HCT116 (cell line): ENCODE measurements at regions not wholly inside any gene's neighbourhood (a gene's known extent, or its start where the extent isn't known, plus 50 kb on each side); places are given as distances from the start of the nearest gene placed in this dataset.

Experiments
- ATAC-seq: fragments of 200-7000 bp; cut with Tn5 transposase; 2 replicates; pipeline ENCODE4 v1.9.1; 2020; ENCODE audit warnings: mild to moderate bottlenecking, moderate library complexity
- BruUV-seq: library from RNA; stranded (reverse); fragments of 400-500 nt; replicated peaks from 2 replicates; lab custom pipeline; 2021; lab: Mats Ljungman, UMichigan
- CTCF ChIA-PET: fragments of 300-600 bp; sonication (Branson Sonifier 250); formaldehyde crosslinking; loops from one replicate; lab custom pipeline; 2021; ENCODE audit warnings: antibody characterized with exemption; lab: Charles Lee
- POLR2A ChIA-PET: fragments of 300-600, 350-600 bp; sonication (Branson Sonifier 250); formaldehyde crosslinking; loops from one replicate; lab custom pipeline; 2021; ENCODE audit warnings: antibody characterized with exemption; lab: Charles Lee
- RAD21 ChIA-PET, 2 experiments: fragments of 300-600 bp; sonication (Branson Sonifier 250); formaldehyde crosslinking; loops; one replicate each; lab custom pipeline; 2023; ENCODE audit warnings: low total read pairs in 2 of 2; ENCODE audit not compliant: uncharacterized antibody in 2 of 2, unreplicated experiment in 2 of 2, low non-redundant PET in 1 of 2; lab: Charles Lee
- DNase-seq: peaks from one replicate; pipeline ENCODE4 v3.0.0-alpha.2; 2010; ENCODE audit warnings: low read depth, low spot score
- H2AFZ ChIP-seq: fragments of 200-600 bp; shearing (Covaris generic), sonication (generic); 2 replicates; pipeline ENCODE4 v1.6.1; 2017; ENCODE audit warnings: low read depth, mixed run types, mixed read lengths, antibody characterized with exemption, low read length; ENCODE audit not compliant: poor library complexity, severe bottlenecking
- H3K27ac ChIP-seq: 2 replicates; pipeline ENCODE4 v1.5.1; 2012; ENCODE audit warnings: low read depth, low read length
- H3K27me3 ChIP-seq: fragments of 200-600 bp; sonication (generic); 2 replicates; pipeline ENCODE4 v1.6.1; 2016; ENCODE audit warnings: mixed run types, low read length, mixed read lengths; ENCODE audit not compliant: insufficient read depth
- H3K36me3 ChIP-seq, 2 experiments: fragments of 200-500 bp in 1 of 2; fragments of 200-600 bp in 1 of 2; sonication (Bioruptor generic) in 1 of 2; sonication (generic) in 1 of 2; 2 replicates each; pipeline versions ENCODE4 v1.5.1 to v1.6.1; 2014 to 2016; ENCODE audit warnings: low read length in 2 of 2, inconsistent platforms in 1 of 2, mixed read lengths in 1 of 2, mixed run types in 1 of 2; ENCODE audit not compliant: insufficient read depth in 2 of 2, control insufficient read depth in 1 of 2
- H3K4me1 ChIP-seq, 2 experiments: fragments of 200-600 bp in 1 of 2; sonication (generic) in 1 of 2; 2 replicates each; pipeline versions ENCODE4 v1.5.1 to v1.6.1; 2012 to 2017; ENCODE audit warnings: low read length in 2 of 2, inconsistent platforms in 1 of 2, mild to moderate bottlenecking in 1 of 2, mixed read lengths in 1 of 2, mixed run types in 1 of 2, moderate library complexity in 1 of 2; ENCODE audit not compliant: insufficient read depth in 2 of 2, control insufficient read depth in 1 of 2
- H3K4me2 ChIP-seq: fragments of 200-600 bp; sonication (generic); 2 replicates; pipeline ENCODE4 v1.6.1; 2017; ENCODE audit warnings: mixed run types, low read length, mixed read lengths
- H3K4me3 ChIP-seq, 2 experiments: fragments of 200-600 bp in 1 of 2; sonication (generic) in 1 of 2; replicated peaks in 1 of 2; 2 replicates each; pipeline ENCODE4 v1.5.1; 2011 to 2016; ENCODE audit warnings: low read length in 2 of 2, control low read depth in 1 of 2, low read depth in 1 of 2, mild to moderate bottlenecking in 1 of 2, mixed read lengths in 1 of 2, mixed run types in 1 of 2
- H3K79me2 ChIP-seq: fragments of 200-600 bp; sonication (generic); 2 replicates; pipeline ENCODE4 v1.6.1; 2017; ENCODE audit warnings: mild to moderate bottlenecking, mixed run types, low read length, moderate library complexity, mixed read lengths; ENCODE audit not compliant: insufficient read depth
- H3K9ac ChIP-seq: fragments of 200-600 bp; sonication (generic); 2 replicates; pipeline ENCODE4 v1.6.1; 2016; ENCODE audit warnings: low read length, mixed read lengths
- H3K9me2 ChIP-seq: fragments of 200-600 bp; sonication (generic), shearing (Covaris generic); 2 replicates; pipeline ENCODE4 v1.6.1; 2017; ENCODE audit warnings: mixed run types, mild to moderate bottlenecking, moderate library complexity; ENCODE audit not compliant: insufficient read depth
- H3K9me3 ChIP-seq, 2 experiments: fragments of 200-500 bp in 1 of 2; fragments of 200-600 bp in 1 of 2; sonication (Bioruptor generic) in 1 of 2; sonication (generic) in 1 of 2; 2 replicates each; pipeline ENCODE4 v1.6.1; 2014 to 2017; ENCODE audit warnings: low read length in 2 of 2, mixed read lengths in 2 of 2, inconsistent platforms in 1 of 2, low read depth in 1 of 2, mild to moderate bottlenecking in 1 of 2, mixed run types in 1 of 2, moderate library complexity in 1 of 2; ENCODE audit not compliant: control insufficient read depth in 1 of 2, insufficient read depth in 1 of 2
- H4K20me1 ChIP-seq: fragments of 200-600 bp; sonication (generic), shearing (Covaris generic); 2 replicates; pipeline ENCODE4 v1.6.1; 2017; ENCODE audit warnings: mixed run types, mild to moderate bottlenecking, moderate library complexity; ENCODE audit not compliant: insufficient read depth
- ATF3 ChIP-seq: IDR thresholded peaks from 2 replicates; pipeline ENCODE4 v1.6.1; 2012
- CBX3 ChIP-seq: IDR thresholded peaks from 2 replicates; pipeline ENCODE4 v1.6.1; 2012; ENCODE audit warnings: low read depth
- CTCF ChIP-seq, 3 experiments: fragments of 200-600 bp in 1 of 3; sonication (generic) in 1 of 3; IDR thresholded peaks in 2 of 3; conservative IDR thresholded peaks in 1 of 3; 2 replicates each; pipeline ENCODE4 v1.5.1; 2012 to 2017; ENCODE audit warnings: low read depth in 2 of 3, low read length in 2 of 3, antibody characterized with exemption in 1 of 3, borderline replicate concordance in 1 of 3, control low read depth in 1 of 3, mild to moderate bottlenecking in 1 of 3, mixed read lengths in 1 of 3, mixed run types in 1 of 3, moderate library complexity in 1 of 3; ENCODE audit not compliant: insufficient read depth in 1 of 3
- EZH2 ChIP-seq: fragments of 200-600 bp; sonication (generic); IDR thresholded peaks from 2 replicates; pipeline ENCODE4 v1.6.1; 2017; ENCODE audit warnings: antibody characterized with exemption, mixed run types
- JUND ChIP-seq: IDR thresholded peaks from 2 replicates; pipeline ENCODE4 v1.6.1; 2012
- MAX ChIP-seq: IDR thresholded peaks from 2 replicates; pipeline ENCODE4 v1.6.1; 2012
- POLR2A ChIP-seq: IDR thresholded peaks from 2 replicates; pipeline ENCODE4 v1.7.0; 2011; ENCODE audit warnings: borderline replicate concordance; ENCODE audit not compliant: insufficient read depth, insufficient read length; ENCODE audit errors: extremely low read depth
- POLR2AphosphoS5 ChIP-seq: IDR thresholded peaks from 2 replicates; pipeline ENCODE4 v1.6.1; 2011; ENCODE audit warnings: mild to moderate bottlenecking, low read depth, low read length, moderate library complexity
- REST ChIP-seq: IDR thresholded peaks from 2 replicates; pipeline ENCODE4 v1.6.1; 2012; ENCODE audit warnings: low read depth
- ZBTB33 ChIP-seq: IDR thresholded peaks from 2 replicates; pipeline ENCODE4 v1.6.1; 2011; ENCODE audit warnings: mild to moderate bottlenecking, low read length, moderate library complexity; ENCODE audit not compliant: insufficient replicate concordance; ENCODE audit errors: extremely low read depth
- ZNF274 ChIP-seq: fragments of 200-500 bp; sonication (Bioruptor generic); IDR thresholded peaks from 2 replicates; pipeline ENCODE4 v1.6.1; 2014; ENCODE audit warnings: mild to moderate bottlenecking, low read depth, low read length, inconsistent platforms
- intact Hi-C: fragments of 100-400 bp; cut with micrococcal nuclease; formaldehyde crosslinking; loops from 2 replicates; pipeline ENCODE4 v1.10.0; 2022

GRCh38 chr5:4319478-4320128 lies 724.0 kb downstream of the IRX1 start:
- no peak overlapping the region for H3K27ac ChIP-seq
- H3K4me2 ChIP-seq = no peak overlapping the region
- H4K20me1 ChIP-seq = no peaks in the 10 kb centered on the region
- CTCF ChIA-PET = no interaction called here
- H2AFZ ChIP-seq = no peak overlapping the region
- TF ChIP-seq CTCF (IDR thresholded peaks at IDR 0.05 in 2 of 3, conservative IDR thresholded peaks at IDR 0.05 in 1 of 3; ENCODE audit: borderline replicate concordance in 1 of 3, insufficient read depth in 1 of 3, low read depth in 2 of 3, low read length in 2 of 3) = no peak
- TF ChIP-seq EZH2 = no peak
- TF ChIP-seq POLR2AphosphoS5 = no peak
- no peak for TF ChIP-seq ZNF274
- TF ChIP-seq ATF3 = no peak
- TF ChIP-seq CBX3 = no peak
- TF ChIP-seq MAX = no peak
- TF ChIP-seq ZBTB33 = no peak
- no peak for TF ChIP-seq POLR2A
- no peak for TF ChIP-seq JUND
- TF ChIP-seq REST = no peak
- no TSS peak for BruUV-seq
- no peak overlapping the region for H3K4me3 ChIP-seq
- no peaks in the 10 kb centered on the region for H3K36me3 ChIP-seq
- intact Hi-C loops = no loop called here
- ATAC-seq = no peak
- RAD21 ChIA-PET = no interaction called here
- H3K27me3 ChIP-seq = no peaks in the 10 kb centered on the region
- H3K79me2 ChIP-seq = no peaks in the 10 kb centered on the region
- peaks cover 25 to 29% of the 10 kb centered on the region in 2 experiments; a peak in 2 of 4 replicates for H3K9me3 ChIP-seq
- no peaks in the 10 kb centered on the region for H3K9me2 ChIP-seq
- H3K9ac ChIP-seq = no peak overlapping the region
- POLR2A ChIA-PET = no interaction called here
- H3K4me1 ChIP-seq = no peaks in the 10 kb centered on the region
- no peak for DNase-seq
